GM12878 (cell line): ENCODE measurements at regions not wholly inside any gene's neighbourhood (a gene's known extent, or its start where the extent isn't known, plus 50 kb on each side); places are given as distances from the start of the nearest gene placed in this dataset.

Experiments used
- ATAC-seq: fragments of 200-7000 bp; cut with Tn5 transposase; 3 replicates; pipeline ENCODE4 v1.9.1; 2020; ENCODE audit warnings: mild to moderate bottlenecking, moderate library complexity
- BruUV-seq: library from RNA; stranded (reverse); fragments of 400-500 nt; replicated peaks from 2 replicates; lab custom pipeline; 2021; lab: Mats Ljungman, UMichigan
- CTCF ChIA-PET: fragments of 300-600 bp; sonication (Branson Sonifier 250); formaldehyde crosslinking; extraction: SDS; loops from one replicate; lab custom pipeline; 2021; ENCODE audit warnings: inconsistent platforms; lab: Yijun Ruan, JAX
- POLR2A ChIA-PET: fragments of 350-600 bp; formaldehyde crosslinking; extraction: SDS; loops from one replicate; lab custom pipeline; 2021; ENCODE audit warnings: inconsistent platforms; lab: Charles Lee
- RAD21 ChIA-PET: fragments of 300-600 bp; sonication (Branson Sonifier 250); formaldehyde crosslinking; loops from one replicate; lab custom pipeline; 2023; ENCODE audit warnings: antibody characterized with exemption; ENCODE audit not compliant: unreplicated experiment; lab: Charles Lee
- SMC1A ChIA-PET: fragments of 300-600 bp; sonication (Branson Sonifier 250); formaldehyde crosslinking; loops from one replicate; lab custom pipeline; 2023; ENCODE audit not compliant: unreplicated experiment, uncharacterized antibody; lab: Charles Lee
- DNase-seq: peaks from one replicate; pipeline ENCODE4 v3.0.0-alpha.2; 2011; ENCODE audit warnings: low read depth, low spot score
- FAIRE-seq: peaks from 3 replicates; lab custom pipeline; 2011; peaks lifted over from hg19 to GRCh38; lab: Jason Lieb, UNC
- H2AFZ ChIP-seq: 2 replicates; pipeline ENCODE4 v1.6.0; 2011; ENCODE audit warnings: low read depth, low read length, control low read depth; ENCODE audit not compliant: control insufficient read depth
- H3K27ac ChIP-seq: 2 replicates; pipeline ENCODE4 v1.5.1; 2011; ENCODE audit warnings: control low read depth; ENCODE audit not compliant: control insufficient read depth, insufficient read depth
- H3K27me3 ChIP-seq, 2 experiments: replicated peaks in 1 of 2; 2 replicates each; pipeline versions ENCODE4 v1.6.0 to v1.6.1; 2011; ENCODE audit warnings: low read length in 1 of 2; ENCODE audit not compliant: control insufficient read depth in 2 of 2, insufficient read depth in 2 of 2
- H3K36me3 ChIP-seq, 2 experiments: 2 replicates each; pipeline ENCODE4 v1.5.1; 2011; ENCODE audit warnings: low read length in 1 of 2; ENCODE audit not compliant: control insufficient read depth in 2 of 2, insufficient read depth in 2 of 2
- H3K4me1 ChIP-seq: 2 replicates; pipeline ENCODE4 v1.6.1; 2011; ENCODE audit warnings: mild to moderate bottlenecking, low read length, moderate library complexity, mixed read lengths; ENCODE audit not compliant: control insufficient read depth, insufficient read depth
- H3K4me2 ChIP-seq: 2 replicates; pipeline ENCODE4 v1.6.0; 2011; ENCODE audit warnings: control low read depth; ENCODE audit not compliant: control insufficient read depth, insufficient read depth
- H3K4me3 ChIP-seq: fragments of 200-600 bp; sonication (generic); 2 replicates; pipeline ENCODE4 v1.5.1; 2016
- H3K79me2 ChIP-seq: 2 replicates; pipeline ENCODE4 v1.6.0; 2011; ENCODE audit warnings: low read length; ENCODE audit not compliant: control insufficient read depth, insufficient read depth
- H3K9ac ChIP-seq: 2 replicates; pipeline ENCODE4 v1.8.0; 2011; ENCODE audit warnings: low read length, control low read depth, mixed read lengths; ENCODE audit not compliant: control insufficient read depth, insufficient read depth
- H3K9me3 ChIP-seq: replicated peaks from 3 replicates; pipeline ENCODE4 v1.5.1; 2011; ENCODE audit warnings: mild to moderate bottlenecking, low read length; ENCODE audit not compliant: control insufficient read depth, insufficient read depth
- H4K20me1 ChIP-seq: 2 replicates; pipeline ENCODE4 v1.6.0; 2011; ENCODE audit not compliant: control insufficient read depth, insufficient read depth
- BMI1 ChIP-seq: fragments of 450-650 bp; IDR thresholded peaks from 2 replicates; pipeline ENCODE4 v1.6.1; 2016; ENCODE audit warnings: mild to moderate bottlenecking, moderate library complexity, borderline replicate concordance
- ESRRA ChIP-seq: IDR thresholded peaks from 2 replicates; pipeline ENCODE4 v1.6.1; 2012; ENCODE audit warnings: mild to moderate bottlenecking, low read length, improper control_type of control experiment
- FOXM1 ChIP-seq: IDR thresholded peaks from 2 replicates; pipeline ENCODE4 v1.6.1; 2012; ENCODE audit warnings: low read depth, mild to moderate bottlenecking, inconsistent platforms, low read length, moderate library complexity
- JUND ChIP-seq: IDR thresholded peaks from 2 replicates; pipeline ENCODE4 v1.6.1; 2012; ENCODE audit warnings: low read depth, mild to moderate bottlenecking, low read length, improper control_type of control experiment, moderate library complexity
- NR2C1 ChIP-seq: fragments of 450-650 bp; IDR thresholded peaks from 2 replicates; pipeline ENCODE4 v1.6.1; 2017; ENCODE audit warnings: antibody characterized with exemption, mild to moderate bottlenecking, moderate library complexity
- SIX5 ChIP-seq: IDR thresholded peaks from 2 replicates; pipeline ENCODE4 v1.6.1; 2011; ENCODE audit warnings: mild to moderate bottlenecking, low read depth, low read length, moderate library complexity; ENCODE audit not compliant: severe bottlenecking
- SP1 ChIP-seq: IDR thresholded peaks from one replicate; pipeline ENCODE4 v1.6.1; 2011; ENCODE audit warnings: low read depth, low read length
- SRF ChIP-seq, 2 experiments: IDR thresholded peaks; 2 replicates each; pipeline ENCODE4 v1.6.1; 2011; ENCODE audit warnings: low read depth in 2 of 2, low read length in 2 of 2, mild to moderate bottlenecking in 1 of 2, moderate library complexity in 1 of 2
- ZBED1 ChIP-seq: IDR thresholded peaks from 2 replicates; pipeline ENCODE4 v1.6.1; 2016; ENCODE audit warnings: borderline replicate concordance
- WGBS: methylation state at CpG from one replicate; pipeline ENCODE4 v1.1.6; 2016; ENCODE audit warnings: low lambda C conversion rate; ENCODE audit not compliant: insufficient replicate concordance, insufficient coverage; ENCODE audit errors: missing lambda C conversion rate; 5-methylcytosine and 5-hydroxymethylcytosine counted together
- in situ Hi-C: fragments of 300-500 bp; cut with MboI; formaldehyde crosslinking; loops from 9 replicates; pipeline ENCODE4 v1.14.3; 2018; ENCODE audit warnings: mixed read lengths
- intact Hi-C: fragments of 100-400 bp; cut with micrococcal nuclease; formaldehyde crosslinking; loops from one replicate; pipeline ENCODE4 v1.14.2; 2022; ENCODE audit not compliant: unreplicated experiment
- TF ChIP-seq, protein P1 (sequence below): IDR thresholded peaks from 2 replicates; pipeline ENCODE4 v1.6.1; 2011; ENCODE audit warnings: mild to moderate bottlenecking, low read depth, low read length, moderate library complexity; ENCODE audit not compliant: insufficient replicate concordance
- TF ChIP-seq, protein P2 (sequence below): IDR thresholded peaks from 2 replicates; pipeline ENCODE4 v1.6.1; 2012; ENCODE audit warnings: low read depth, low read length, improper control_type of control experiment
- TF ChIP-seq, protein P3 (sequence below): fragments of 450-650 bp; formaldehyde crosslinking; IDR thresholded peaks from 2 replicates; pipeline ENCODE4 v1.5.0; 2022; ENCODE audit warnings: mild to moderate bottlenecking, missing genetic modification characterization
- TF ChIP-seq, protein P4 (sequence below): fragments of 450-650 bp; conservative IDR thresholded peaks from 2 replicates; pipeline ENCODE4 v1.6.1; 2017; ENCODE audit warnings: mild to moderate bottlenecking, moderate library complexity

DNA sequence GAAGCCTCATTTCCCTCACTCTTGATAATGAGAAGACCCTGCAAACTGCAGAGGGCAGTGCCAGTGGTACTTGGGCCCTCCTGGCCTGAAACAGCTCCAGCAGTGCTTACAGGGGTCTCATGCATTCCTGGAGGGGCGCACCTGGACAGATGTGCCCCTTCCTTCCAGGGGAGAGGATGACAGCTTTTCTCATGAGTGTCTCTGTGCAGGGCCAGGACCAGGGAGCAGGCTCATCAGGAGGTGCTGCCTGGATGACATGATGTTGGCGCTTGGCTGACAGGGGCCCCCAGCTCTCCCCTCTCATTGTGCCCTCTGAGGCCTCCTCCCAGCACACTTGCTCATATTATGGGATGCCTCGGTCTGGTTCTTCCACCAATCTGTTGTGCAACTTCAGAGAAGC, 95.1 kb upstream of the MYCN start:
- Histone ChIP-seq H3K4me1 (no peaks in the 10 kb centered on the region), H3K9ac (no peak overlapping the region), H3K79me2 (no peaks in the 10 kb centered on the region), H3K36me3 (no peaks in the 10 kb centered on the region), H3K27ac (no peak overlapping the region), H3K4me3 (no peak overlapping the region), H3K4me2 (no peak overlapping the region), H4K20me1 (no peaks in the 10 kb centered on the region), H3K27me3 (no peaks in the 10 kb centered on the region; a peak in 2 of 4 replicates), H3K9me3 (no peaks in the 10 kb centered on the region), H2AFZ (no peak overlapping the region)
- no peak for TF ChIP-seq NR2C1
- TF ChIP-seq SIX5 = no peak
- no peak for TF ChIP-seq ESRRA
- TF ChIP-seq FOXM1 = no peak
- TF ChIP-seq, protein P1, sequence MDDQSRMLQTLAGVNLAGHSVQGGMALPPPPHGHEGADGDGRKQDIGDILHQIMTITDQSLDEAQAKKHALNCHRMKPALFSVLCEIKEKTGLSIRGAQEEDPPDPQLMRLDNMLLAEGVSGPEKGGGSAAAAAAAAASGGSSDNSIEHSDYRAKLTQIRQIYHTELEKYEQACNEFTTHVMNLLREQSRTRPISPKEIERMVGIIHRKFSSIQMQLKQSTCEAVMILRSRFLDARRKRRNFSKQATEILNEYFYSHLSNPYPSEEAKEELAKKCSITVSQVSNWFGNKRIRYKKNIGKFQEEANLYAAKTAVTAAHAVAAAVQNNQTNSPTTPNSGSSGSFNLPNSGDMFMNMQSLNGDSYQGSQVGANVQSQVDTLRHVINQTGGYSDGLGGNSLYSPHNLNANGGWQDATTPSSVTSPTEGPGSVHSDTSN = no peak
- no peak for TF ChIP-seq SP1
- TF ChIP-seq JUND = no peak
- TF ChIP-seq SRF (IDR thresholded peaks at IDR 0.05; ENCODE audit: low read depth in 2 of 2, low read length in 2 of 2) = no peak
- TF ChIP-seq BMI1 = no peak
- TF ChIP-seq, protein P2, sequence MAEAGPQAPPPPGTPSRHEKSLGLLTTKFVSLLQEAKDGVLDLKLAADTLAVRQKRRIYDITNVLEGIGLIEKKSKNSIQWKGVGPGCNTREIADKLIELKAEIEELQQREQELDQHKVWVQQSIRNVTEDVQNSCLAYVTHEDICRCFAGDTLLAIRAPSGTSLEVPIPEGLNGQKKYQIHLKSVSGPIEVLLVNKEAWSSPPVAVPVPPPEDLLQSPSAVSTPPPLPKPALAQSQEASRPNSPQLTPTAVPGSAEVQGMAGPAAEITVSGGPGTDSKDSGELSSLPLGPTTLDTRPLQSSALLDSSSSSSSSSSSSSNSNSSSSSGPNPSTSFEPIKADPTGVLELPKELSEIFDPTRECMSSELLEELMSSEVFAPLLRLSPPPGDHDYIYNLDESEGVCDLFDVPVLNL = no peak
- no peak for TF ChIP-seq ZBED1
- TF ChIP-seq, protein P3, sequence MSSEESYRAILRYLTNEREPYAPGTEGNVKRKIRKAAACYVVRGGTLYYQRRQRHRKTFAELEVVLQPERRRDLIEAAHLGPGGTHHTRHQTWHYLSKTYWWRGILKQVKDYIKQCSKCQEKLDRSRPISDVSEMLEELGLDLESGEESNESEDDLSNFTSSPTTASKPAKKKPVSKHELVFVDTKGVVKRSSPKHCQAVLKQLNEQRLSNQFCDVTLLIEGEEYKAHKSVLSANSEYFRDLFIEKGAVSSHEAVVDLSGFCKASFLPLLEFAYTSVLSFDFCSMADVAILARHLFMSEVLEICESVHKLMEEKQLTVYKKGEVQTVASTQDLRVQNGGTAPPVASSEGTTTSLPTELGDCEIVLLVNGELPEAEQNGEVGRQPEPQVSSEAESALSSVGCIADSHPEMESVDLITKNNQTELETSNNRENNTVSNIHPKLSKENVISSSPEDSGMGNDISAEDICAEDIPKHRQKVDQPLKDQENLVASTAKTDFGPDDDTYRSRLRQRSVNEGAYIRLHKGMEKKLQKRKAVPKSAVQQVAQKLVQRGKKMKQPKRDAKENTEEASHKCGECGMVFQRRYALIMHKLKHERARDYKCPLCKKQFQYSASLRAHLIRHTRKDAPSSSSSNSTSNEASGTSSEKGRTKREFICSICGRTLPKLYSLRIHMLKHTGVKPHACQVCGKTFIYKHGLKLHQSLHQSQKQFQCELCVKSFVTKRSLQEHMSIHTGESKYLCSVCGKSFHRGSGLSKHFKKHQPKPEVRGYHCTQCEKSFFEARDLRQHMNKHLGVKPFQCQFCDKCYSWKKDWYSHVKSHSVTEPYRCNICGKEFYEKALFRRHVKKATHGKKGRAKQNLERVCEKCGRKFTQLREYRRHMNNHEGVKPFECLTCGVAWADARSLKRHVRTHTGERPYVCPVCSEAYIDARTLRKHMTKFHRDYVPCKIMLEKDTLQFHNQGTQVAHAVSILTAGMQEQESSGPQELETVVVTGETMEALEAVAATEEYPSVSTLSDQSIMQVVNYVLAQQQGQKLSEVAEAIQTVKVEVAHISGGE (CRISPR knock-in tag) = no peak
- TF ChIP-seq, protein P4, sequence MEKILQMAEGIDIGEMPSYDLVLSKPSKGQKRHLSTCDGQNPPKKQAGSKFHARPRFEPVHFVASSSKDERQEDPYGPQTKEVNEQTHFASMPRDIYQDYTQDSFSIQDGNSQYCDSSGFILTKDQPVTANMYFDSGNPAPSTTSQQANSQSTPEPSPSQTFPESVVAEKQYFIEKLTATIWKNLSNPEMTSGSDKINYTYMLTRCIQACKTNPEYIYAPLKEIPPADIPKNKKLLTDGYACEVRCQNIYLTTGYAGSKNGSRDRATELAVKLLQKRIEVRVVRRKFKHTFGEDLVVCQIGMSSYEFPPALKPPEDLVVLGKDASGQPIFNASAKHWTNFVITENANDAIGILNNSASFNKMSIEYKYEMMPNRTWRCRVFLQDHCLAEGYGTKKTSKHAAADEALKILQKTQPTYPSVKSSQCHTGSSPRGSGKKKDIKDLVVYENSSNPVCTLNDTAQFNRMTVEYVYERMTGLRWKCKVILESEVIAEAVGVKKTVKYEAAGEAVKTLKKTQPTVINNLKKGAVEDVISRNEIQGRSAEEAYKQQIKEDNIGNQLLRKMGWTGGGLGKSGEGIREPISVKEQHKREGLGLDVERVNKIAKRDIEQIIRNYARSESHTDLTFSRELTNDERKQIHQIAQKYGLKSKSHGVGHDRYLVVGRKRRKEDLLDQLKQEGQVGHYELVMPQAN = no peak
- no peak for FAIRE-seq
- SMC1A ChIA-PET = no interaction called here
- intact Hi-C loops = no loop called here
- POLR2A ChIA-PET = no interaction called here
- no peak for DNase-seq
- in situ Hi-C loops = no loop called here
- CTCF ChIA-PET = no interaction called here
- ATAC-seq = no peak
- WGBS = 12% methylated on average over 3 of the region's 3 CpGs
- RAD21 ChIA-PET = no interaction called here
- BruUV-seq = no TSS peak
